Endothelial cell of umbilical vein (primary cell): ENCODE measurements at regions not wholly inside any gene's neighbourhood (a gene's known extent, or its start where the extent isn't known, plus 50 kb on each side); places are given as distances from the start of the nearest gene placed in this dataset.

ENCODE experiments used
- CTCF ChIP-seq, 2 donors: IDR thresholded peaks; 1 replicate in 1 of 2; 2 replicates in 1 of 2; pipeline ENCODE4 v1.5.1; 2011; ENCODE audit warnings: low read length in 2 of 2, mild to moderate bottlenecking in 2 of 2, moderate library complexity in 2 of 2, control low read depth in 1 of 2, inconsistent platforms in 1 of 2, low read depth in 1 of 2; ENCODE audit not compliant: insufficient read depth in 1 of 2; ENCODE audit errors: extremely low read depth in 1 of 2
- EZH2 ChIP-seq: IDR thresholded peaks from 2 replicates; pipeline ENCODE4 v1.6.1; 2012; ENCODE audit warnings: borderline replicate concordance, low read depth, mild to moderate bottlenecking, moderate library complexity, low read length, inconsistent platforms; ENCODE audit not compliant: severe bottlenecking
- FOS ChIP-seq: IDR thresholded peaks from 2 replicates; pipeline ENCODE4 v1.6.1; 2011; ENCODE audit warnings: mild to moderate bottlenecking, low read length, moderate library complexity, borderline replicate concordance; ENCODE audit not compliant: insufficient read depth
- GATA2 ChIP-seq: IDR thresholded peaks from 2 replicates; pipeline ENCODE4 v1.7.0; 2011; ENCODE audit warnings: low read depth, mild to moderate bottlenecking, moderate library complexity, mixed read lengths, low read length; ENCODE audit not compliant: insufficient read length, insufficient read depth
- JUN ChIP-seq: IDR thresholded peaks from 2 replicates; pipeline ENCODE4 v1.6.1; 2011; ENCODE audit warnings: borderline replicate concordance, low read depth; ENCODE audit not compliant: insufficient read length, insufficient read depth
- MAX ChIP-seq: IDR thresholded peaks from 2 replicates; pipeline ENCODE4 v1.6.1; 2011; ENCODE audit not compliant: insufficient read depth, insufficient read length
- MYC ChIP-seq: IDR thresholded peaks from one replicate; pipeline ENCODE4 v1.6.1; 2011; ENCODE audit warnings: mild to moderate bottlenecking, low read depth, low read length
- POLR2A ChIP-seq: IDR thresholded peaks from 2 replicates; pipeline ENCODE4 v1.6.1; 2012; ENCODE audit warnings: low read depth, mild to moderate bottlenecking, control low read depth, low read length
- POLR2AphosphoS5 ChIP-seq: IDR thresholded peaks from 2 replicates; pipeline ENCODE4 v1.6.1; 2012; ENCODE audit warnings: low read depth, mild to moderate bottlenecking, control low read depth, low read length, moderate library complexity; ENCODE audit not compliant: insufficient read depth

- TF ChIP-seq CTCF (IDR thresholded peaks at IDR 0.05; ENCODE audit: extremely low read depth in 1 of 2, insufficient read depth in 1 of 2, low read depth in 1 of 2, low read length in 2 of 2) = no peak
- no peak for TF ChIP-seq POLR2AphosphoS5
- no peak for TF ChIP-seq EZH2
- TF ChIP-seq MYC = no peak
- TF ChIP-seq POLR2A = no peak
- TF ChIP-seq FOS = no peak
- TF ChIP-seq JUN = no peak
- TF ChIP-seq MAX = no peak
- TF ChIP-seq GATA2 = no peak
Observed at GRCh38 chr5:98060148-98060547, 713.3 kb upstream of the RGMB start.
